ENCODE measurements at regions not wholly inside any gene's neighbourhood (a gene's known extent, or its start where the extent isn't known, plus 50 kb on each side); places are given as distances from the start of the nearest gene placed in this dataset.

GRCh38 chr3:43909149-43909548 is 218.4 kb downstream of the ABHD5 start:
- intact Hi-C loops (cut with micrococcal nuclease; ENCODE audit: unreplicated experiment) = no loop called here
- Mint-ChIP-seq H3K9me3 (ENCODE audit: low read depth, unreplicated experiment) (no peaks in the 10 kb centered on the region), H3K27ac (ENCODE audit: unreplicated experiment) (no peak overlapping the region), H3K27me3 (ENCODE audit: unreplicated experiment) (peaks cover 48% of the 10 kb centered on the region), H3K4me3 (ENCODE audit: low read depth, unreplicated experiment) (no peak overlapping the region), H3K4me1 (ENCODE audit: low read depth, unreplicated experiment) (no peaks in the 10 kb centered on the region), H3K36me3 (ENCODE audit: insufficient read depth, unreplicated experiment) (no peaks in the 10 kb centered on the region)
- DNase-seq = no peak
- no peak for TF ChIP-seq CTCF (IDR thresholded peaks at IDR 0.05; ENCODE audit: unreplicated experiment)
- CTCF ChIA-PET = no interaction called here
- BruUV-seq (replicated peaks) = no TSS peak

GRCh38 chr3:43910750-43911149 is 220.0 kb downstream of the ABHD5 start:
- Mint-ChIP-seq H3K4me1 (ENCODE audit: low read depth, unreplicated experiment) (no peaks in the 10 kb centered on the region), H3K4me3 (ENCODE audit: low read depth, unreplicated experiment) (no peak overlapping the region), H3K36me3 (ENCODE audit: insufficient read depth, unreplicated experiment) (no peaks in the 10 kb centered on the region), H3K27me3 (ENCODE audit: unreplicated experiment) (peaks cover 48% of the 10 kb centered on the region), H3K9me3 (ENCODE audit: low read depth, unreplicated experiment) (no peaks in the 10 kb centered on the region), H3K27ac (ENCODE audit: unreplicated experiment) (no peak overlapping the region)
- no TSS peak for BruUV-seq (replicated peaks)
- DNase-seq = no peak
- intact Hi-C loops (cut with micrococcal nuclease; ENCODE audit: unreplicated experiment) = no loop called here
- TF ChIP-seq CTCF (IDR thresholded peaks at IDR 0.05; ENCODE audit: unreplicated experiment) = no peak
- CTCF ChIA-PET = no interaction called here

- H3K4me1 Mint-ChIP-seq (ENCODE audit: low read depth, unreplicated experiment) = no peaks in the 10 kb centered on the region
- no peak overlapping the region for H3K27ac Mint-ChIP-seq (ENCODE audit: unreplicated experiment)
- H3K27me3 Mint-ChIP-seq (ENCODE audit: unreplicated experiment) = peaks cover 31% of the 10 kb centered on the region
- no peak overlapping the region for H3K4me3 Mint-ChIP-seq (ENCODE audit: low read depth, unreplicated experiment)
- CTCF ChIA-PET = no interaction called here
- no peak for TF ChIP-seq CTCF (IDR thresholded peaks at IDR 0.05; ENCODE audit: unreplicated experiment)
- H3K9me3 Mint-ChIP-seq (ENCODE audit: low read depth, unreplicated experiment) = no peaks in the 10 kb centered on the region
- no peaks in the 10 kb centered on the region for H3K36me3 Mint-ChIP-seq (ENCODE audit: insufficient read depth, unreplicated experiment)
- intact Hi-C loops (cut with micrococcal nuclease; ENCODE audit: unreplicated experiment) = no loop called here
- no TSS peak for BruUV-seq (replicated peaks)
- DNase-seq = no peak
These were observed 222.6 kb downstream of the ABHD5 start for GRCh38 chr3:43913036-43913948.

- no peak overlapping the region for H3K27ac Mint-ChIP-seq (ENCODE audit: unreplicated experiment)
- intact Hi-C loops (cut with micrococcal nuclease; ENCODE audit: unreplicated experiment) = no loop called here
- peaks cover 39% of the 10 kb centered on the region for H3K27me3 Mint-ChIP-seq (ENCODE audit: unreplicated experiment)
- BruUV-seq (replicated peaks) = no TSS peak
- no peak for TF ChIP-seq CTCF (IDR thresholded peaks at IDR 0.05; ENCODE audit: unreplicated experiment)
- no peaks in the 10 kb centered on the region for H3K4me1 Mint-ChIP-seq (ENCODE audit: low read depth, unreplicated experiment)
- CTCF ChIA-PET = no interaction called here
- no peaks in the 10 kb centered on the region for H3K36me3 Mint-ChIP-seq (ENCODE audit: insufficient read depth, unreplicated experiment)
- no peak overlapping the region for H3K4me3 Mint-ChIP-seq (ENCODE audit: low read depth, unreplicated experiment)
- no peak for DNase-seq
- no peaks in the 10 kb centered on the region for H3K9me3 Mint-ChIP-seq (ENCODE audit: low read depth, unreplicated experiment)
These were observed 223.5 kb downstream of the ABHD5 start for GRCh38 chr3:43914269-43914668.
